Inflammatory macrophage treated with lipopolysaccharide for 1 hour (primary cell): ENCODE measurements at regions not wholly inside any gene's neighbourhood (a gene's known extent, or its start where the extent isn't known, plus 50 kb on each side); places are given as distances from the start of the nearest gene placed in this dataset.

Source experiments
- DNase-seq, 2 donors: peaks; one replicate each; pipeline ENCODE4 v3.0.0-alpha.2; 2020 to 2022

GRCh38 chr4:122203407-122203806 is 51.3 kb downstream of the BLTP1 start:
- DNase-seq = no peak

- DNase-seq = no peak
Measured at GRCh38 chr4:122205687-122206086, 53.6 kb downstream of the BLTP1 start.

- peak in 1 of 2 donors; percentile 50 for DNase-seq
Measured at GRCh38 chr4:122212880-122213279, 60.7 kb downstream of the BLTP1 start.

- DNase-seq = peak in 1 of 2 donors; percentile 6
Measured at GRCh38 chr4:122218762-122219161, 66.6 kb downstream of the BLTP1 start.

GRCh38 chr4:122219356-122219755 is 67.2 kb downstream of the BLTP1 start:
- DNase-seq = no peak

- DNase-seq = no peak
Measured at GRCh38 chr4:122221322-122221721, 69.2 kb downstream of the BLTP1 start.

GRCh38 chr4:122224348-122224747 is 72.2 kb downstream of the BLTP1 start:
- no peak for DNase-seq

- no peak for DNase-seq
Measured at GRCh38 chr4:122227202-122227601, 75.1 kb downstream of the BLTP1 start.

GRCh38 chr4:122229857-122230256 is 77.7 kb downstream of the BLTP1 start:
- DNase-seq = peak in 1 of 2 donors; percentile 18

- DNase-seq = no peak
Measured at GRCh38 chr4:122232633-122233032, 80.5 kb downstream of the BLTP1 start.

- DNase-seq = no peak
Measured at GRCh38 chr4:122234686-122235085, 82.6 kb downstream of the BLTP1 start.

- no peak for DNase-seq
Measured at GRCh38 chr4:122243785-122244184, 91.7 kb downstream of the BLTP1 start.

GRCh38 chr4:122244764-122245163 is 92.6 kb downstream of the BLTP1 start:
- no peak for DNase-seq

- no peak for DNase-seq
Measured at GRCh38 chr4:122246551-122246950, 94.4 kb downstream of the BLTP1 start.

- DNase-seq = no peak
Measured at GRCh38 chr4:122249357-122249756, 97.2 kb downstream of the BLTP1 start.

- no peak for DNase-seq
Measured at GRCh38 chr4:122252584-122252983, 100.5 kb downstream of the BLTP1 start.

GRCh38 chr4:122259849-122260248 is 107.7 kb downstream of the BLTP1 start:
- DNase-seq = no peak

GRCh38 chr4:122276359-122276758 is 102.5 kb upstream of the ADAD1 start:
- DNase-seq = no peak

GRCh38 chr4:122278976-122279375 is 99.8 kb upstream of the ADAD1 start:
- DNase-seq = no peak

- DNase-seq = no peak
Measured at GRCh38 chr4:122279670-122280069, 99.1 kb upstream of the ADAD1 start.

GRCh38 chr4:122285285-122285684 is 93.5 kb upstream of the ADAD1 start:
- no peak for DNase-seq

GRCh38 chr4:122293374-122294365 is 85.1 kb upstream of the ADAD1 start:
- DNase-seq = no peak

GRCh38 chr4:122297694-122298093 is 81.1 kb upstream of the ADAD1 start:
- DNase-seq = no peak

GRCh38 chr4:122300776-122301175 is 78.0 kb upstream of the ADAD1 start:
- DNase-seq = no peak

- DNase-seq = no peak
Measured at GRCh38 chr4:122305853-122306252, 73.0 kb upstream of the ADAD1 start.
